ENCODE measurements at regions not wholly inside any gene's neighbourhood (a gene's known extent, or its start where the extent isn't known, plus 50 kb on each side); places are given as distances from the start of the nearest gene placed in this dataset.
"Not testable (repeated sequence)": the region's sequence is repeated elsewhere in the genome, so short reads cannot be mapped to it uniquely, and the experiment has no call there.

DNA sequence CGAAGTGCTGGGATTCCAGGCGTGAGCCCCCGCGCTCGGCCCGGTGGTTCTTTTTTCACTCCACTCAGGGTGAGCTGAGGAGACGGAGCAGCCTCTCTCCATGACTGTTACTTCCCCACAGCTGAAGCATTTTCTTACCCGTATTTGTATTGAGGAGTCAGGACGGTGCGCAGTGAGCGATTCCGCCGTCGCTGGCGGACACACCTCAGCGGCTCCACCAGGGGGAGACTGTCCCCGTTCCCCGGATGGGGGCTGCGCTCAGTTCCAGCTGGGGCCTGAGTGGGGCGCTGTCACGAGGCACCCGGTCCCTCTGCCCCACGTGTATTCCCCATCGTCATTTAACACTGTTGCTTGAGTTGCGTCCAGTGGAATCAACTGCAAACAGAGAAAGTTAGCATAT, 844.0 kb upstream of the FRG1 start:
- DNase-seq (ENCODE audit: low read depth), result no peak

- DNase-seq (ENCODE audit: low read depth), result no peak
Observed at GRCh38 chr4:189098932-189099696, 841.6 kb upstream of the FRG1 start.

- DNase-seq (ENCODE audit: low read depth), result no peak
Observed at GRCh38 chr4:189113389-189113888, 827.2 kb upstream of the FRG1 start.

DNA sequence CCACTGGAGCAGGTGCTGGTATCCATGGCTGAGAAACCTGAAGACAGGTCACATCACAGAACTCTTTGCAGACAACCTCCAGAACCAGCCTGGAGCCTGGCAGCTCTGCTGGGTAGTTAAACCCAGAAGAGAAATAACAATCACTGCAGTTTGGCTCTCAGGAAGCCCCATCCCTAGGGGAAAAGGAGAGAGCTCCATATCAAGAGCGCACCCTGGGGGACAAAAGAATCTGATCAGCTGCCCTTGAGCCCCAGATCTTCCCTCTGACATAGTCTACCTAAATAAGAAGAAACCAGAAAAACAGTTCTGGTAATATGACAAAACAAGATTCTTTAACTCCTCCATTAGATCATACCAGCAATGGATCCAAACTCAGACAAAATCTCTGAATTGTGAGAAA, 823.2 kb upstream of the FRG1 start:
- no peak for DNase-seq (ENCODE audit: low read depth)

GRCh38 chr4:189121336-189121735, 819.3 kb upstream of the FRG1 start:
- no peak for DNase-seq (ENCODE audit: low read depth)

DNA sequence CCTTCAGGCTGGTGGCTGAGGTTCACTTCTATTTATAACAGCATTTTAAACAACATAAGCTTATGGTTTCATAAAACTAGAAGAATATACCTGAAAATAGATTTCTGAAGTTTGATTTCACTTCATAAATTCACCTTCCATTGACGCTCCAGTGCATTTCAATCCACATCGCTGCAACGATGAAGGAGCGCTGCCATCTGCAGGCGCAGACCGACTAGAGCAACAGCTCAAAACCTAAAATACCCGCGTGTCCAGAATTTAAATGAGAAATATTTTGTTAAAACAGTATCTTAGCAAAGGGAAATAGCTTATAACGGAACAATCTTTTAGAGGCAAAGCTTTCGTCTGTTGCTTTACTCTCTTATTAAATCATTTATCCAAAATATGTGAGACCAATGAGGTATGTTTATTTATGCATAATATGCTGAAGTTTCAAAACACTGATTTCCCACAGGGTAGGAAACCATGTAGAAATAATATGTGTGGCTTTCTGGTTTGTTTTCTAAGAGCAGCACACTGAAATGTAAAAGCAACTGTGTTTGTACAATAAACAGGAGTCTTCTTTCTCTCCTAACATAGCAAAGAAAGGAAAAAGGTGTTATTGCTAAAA, 816.4 kb upstream of the FRG1 start:
- no peak for DNase-seq (ENCODE audit: low read depth)

- DNase-seq (ENCODE audit: low read depth), result no peak
Observed at GRCh38 chr4:189124791-189125190, 815.9 kb upstream of the FRG1 start.

- DNase-seq (ENCODE audit: low read depth), result no peak
Observed at GRCh38 chr4:189126040-189126439, 814.6 kb upstream of the FRG1 start.

- no peak for DNase-seq (ENCODE audit: low read depth)
Observed at GRCh38 chr4:189128341-189128740, 812.3 kb upstream of the FRG1 start.

GRCh38 chr4:189129044-189129694, 811.5 kb upstream of the FRG1 start:
- DNase-seq (ENCODE audit: low read depth), result no peak

- no peak for DNase-seq (ENCODE audit: low read depth)
Observed at GRCh38 chr4:189131118-189131517, 809.6 kb upstream of the FRG1 start.

- DNase-seq (ENCODE audit: low read depth), result no peak
Observed at GRCh38 chr4:189136462-189136861, 804.2 kb upstream of the FRG1 start.

DNA sequence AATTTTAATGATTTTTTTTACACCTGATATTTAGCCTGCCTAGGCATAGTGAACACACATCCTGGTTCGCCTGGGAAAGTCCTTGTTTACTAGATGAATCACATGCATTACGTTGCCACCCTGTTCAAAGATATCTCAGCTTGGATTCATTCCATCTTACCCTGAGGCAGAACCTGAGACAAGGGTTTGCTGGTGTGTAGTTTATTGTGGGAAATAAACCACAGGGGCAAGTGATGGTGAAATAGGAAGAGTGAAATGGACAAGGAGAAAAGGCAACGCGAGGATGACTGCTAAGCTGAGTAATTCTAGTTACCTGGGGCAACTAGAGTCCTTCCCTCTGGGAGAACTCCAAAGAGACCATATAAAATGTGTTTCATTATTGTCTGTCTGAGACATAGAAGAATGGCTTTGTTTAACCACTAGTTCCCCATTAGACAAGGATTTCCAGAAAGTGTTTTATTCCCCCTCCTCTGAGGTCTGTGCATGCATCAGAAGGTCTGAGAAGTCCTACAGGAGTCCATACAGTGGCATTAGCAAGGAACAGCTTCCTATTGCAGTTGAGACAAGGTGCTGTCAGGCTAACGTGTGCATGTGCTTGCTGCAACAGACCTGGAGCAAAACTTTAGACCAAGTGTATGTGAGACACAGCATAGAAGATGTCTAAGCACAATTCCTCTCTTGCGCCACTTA, 797.3 kb upstream of the FRG1 start:
- no peak for DNase-seq (ENCODE audit: low read depth)

DNA sequence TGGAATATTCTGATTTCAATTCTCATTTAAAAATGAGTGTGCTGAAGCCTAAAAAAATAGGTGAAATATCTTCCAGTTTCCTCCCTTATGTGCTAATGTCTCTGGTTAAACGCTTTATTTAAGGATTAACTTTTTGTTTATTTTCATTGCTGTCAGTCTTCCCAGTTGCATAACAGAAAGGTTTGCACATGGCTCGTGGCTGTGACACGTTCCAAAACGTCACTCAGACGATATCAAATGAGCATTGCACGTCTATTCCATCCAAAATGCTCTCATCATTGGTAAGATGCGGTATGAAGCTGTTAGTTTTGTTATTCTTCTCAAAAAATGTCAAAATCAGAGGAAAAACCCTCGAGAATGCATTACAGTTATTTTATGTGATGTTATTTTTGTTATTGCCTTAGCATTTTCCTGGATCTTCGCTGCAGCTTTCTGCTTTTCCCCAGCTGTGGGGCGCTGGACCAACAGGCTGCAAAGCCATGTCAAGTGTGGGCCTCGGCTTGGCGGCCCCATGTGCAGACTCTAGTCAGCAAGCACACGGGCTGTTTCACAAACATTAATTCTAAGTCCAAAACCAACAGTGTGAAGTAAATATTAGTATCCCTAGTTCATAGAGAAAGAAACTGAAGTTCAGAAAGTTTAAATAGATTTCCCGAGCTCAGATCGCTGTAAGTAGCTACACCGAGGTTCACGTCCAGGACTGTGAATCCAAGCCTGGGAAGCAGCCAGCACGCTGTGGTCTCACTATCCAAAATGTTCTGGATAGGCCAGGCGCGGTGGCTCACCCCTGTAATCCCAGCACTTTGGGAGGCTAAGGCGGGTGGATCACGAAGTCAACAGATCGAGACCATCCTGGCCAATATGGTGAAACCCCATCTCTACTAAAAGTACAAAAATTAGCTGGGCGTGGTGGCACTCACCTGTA, 793.4 kb upstream of the FRG1 start:
- no peak for DNase-seq (ENCODE audit: low read depth)

DNA sequence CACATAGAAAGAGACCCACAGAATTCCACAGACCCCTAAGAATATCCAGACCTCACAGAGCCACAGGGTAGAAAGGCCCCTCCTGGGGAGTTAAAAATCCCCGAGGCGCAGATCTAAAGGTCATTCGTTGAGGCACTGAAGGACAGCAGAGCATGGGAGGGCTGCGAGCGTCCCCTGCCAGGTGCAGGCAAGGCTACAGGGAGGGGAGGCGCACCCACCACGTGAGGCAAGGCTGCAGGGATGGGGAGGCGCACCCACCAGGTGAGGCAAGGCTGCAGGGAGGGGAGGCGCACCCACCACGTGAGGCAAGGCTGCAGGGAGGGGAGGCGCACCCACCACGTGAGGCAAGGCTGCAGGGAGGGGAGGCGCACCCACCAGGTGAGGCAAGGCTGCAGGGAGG, 785.6 kb upstream of the FRG1 start:
- not testable (repeated sequence) for DNase-seq (ENCODE audit: low read depth)

DNA sequence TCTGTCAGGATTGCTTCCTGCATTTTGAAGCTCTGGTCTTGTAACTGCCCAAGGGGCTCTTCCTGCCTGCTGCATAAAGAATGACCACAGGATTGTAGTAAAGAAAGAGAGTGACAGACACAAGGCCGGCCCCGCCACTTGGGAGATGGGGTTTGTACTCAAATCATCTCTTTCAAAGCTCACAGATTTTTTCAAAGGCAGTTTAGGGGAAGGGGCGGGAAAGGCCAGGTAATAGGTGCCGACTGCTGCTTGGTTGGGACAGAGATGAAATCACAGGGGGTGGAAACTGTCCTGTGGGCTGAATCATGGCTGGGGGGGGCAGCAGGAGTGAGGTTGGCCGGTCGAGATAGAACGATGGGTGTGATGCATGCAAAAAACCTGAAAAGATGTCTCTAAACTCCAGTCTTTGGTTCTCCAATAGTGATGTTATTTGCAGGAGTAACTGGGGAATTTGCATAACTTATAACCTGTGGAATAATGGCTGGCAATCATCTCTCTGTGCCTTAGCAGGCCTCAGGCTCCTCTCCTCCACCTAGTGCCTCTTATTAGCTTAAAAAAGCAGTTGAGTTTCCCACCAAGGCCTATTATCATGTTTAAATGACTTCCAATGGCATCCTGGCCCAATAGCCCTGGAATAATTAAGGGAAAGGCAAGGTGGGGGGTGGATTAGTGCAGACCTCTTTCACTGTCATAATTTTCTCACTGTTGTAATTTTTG, 778.4 kb upstream of the FRG1 start:
- DNase-seq (ENCODE audit: low read depth), result no peak

GRCh38 chr4:189162888-189163287, 777.8 kb upstream of the FRG1 start:
- DNase-seq (ENCODE audit: low read depth), result no peak

GRCh38 chr4:189176002-189176401, 764.7 kb upstream of the FRG1 start:
- no peak for DNase-seq (ENCODE audit: low read depth)

- DNase-seq (ENCODE audit: low read depth), result no peak
Observed at GRCh38 chr4:189177130-189177529, 763.5 kb upstream of the FRG1 start.

DNA sequence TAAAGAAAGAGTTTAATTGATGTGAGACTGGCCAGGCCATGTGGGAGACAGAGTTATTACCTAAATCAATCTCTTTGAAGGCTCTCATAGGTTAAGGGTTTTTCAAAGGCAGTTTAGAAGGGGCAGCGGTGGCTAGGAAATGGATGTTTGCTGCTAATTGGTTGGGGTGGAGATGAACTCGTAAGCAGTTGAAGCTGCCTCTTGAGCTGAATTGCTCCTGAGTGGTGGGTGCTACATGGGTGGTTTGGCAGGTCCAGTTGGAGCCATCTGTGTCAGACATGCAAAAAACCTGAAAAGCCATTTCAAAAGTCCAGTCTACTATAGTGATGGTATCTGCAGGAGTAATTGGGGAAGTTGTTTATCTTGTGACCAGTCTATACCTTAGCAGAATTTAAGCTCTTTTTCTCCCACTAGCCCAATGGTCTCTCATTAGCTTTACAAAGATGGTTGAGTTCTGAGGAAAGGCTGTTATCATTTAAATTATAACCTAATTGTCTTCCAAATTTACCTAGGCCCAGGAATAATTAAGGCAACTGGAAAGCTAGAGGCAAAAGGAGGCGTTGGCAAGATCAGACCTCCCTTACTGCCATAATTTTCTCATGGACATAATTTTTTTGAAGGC, 762.4 kb upstream of the FRG1 start:
- DNase-seq (ENCODE audit: low read depth), result no peak

Measured in activated T-helper 9 cell treated with anti-CD3 and anti-CD28 coated beads, Interleukin-2, amount 50 U/mL, for 16 hours (primary cell).